HG02763 (cell line): ENCODE measurements at regions not wholly inside any gene's neighbourhood (a gene's known extent, or its start where the extent isn't known, plus 50 kb on each side); places are given as distances from the start of the nearest gene placed in this dataset.
"Not testable (repeated sequence)": the region's sequence is repeated elsewhere in the genome, so short reads cannot be mapped to it uniquely, and the experiment has no call there.

ENCODE experiments used
- ATAC-seq: cut with Tn5 transposase; IDR thresholded peaks from one replicate; pipeline ENCODE4 v1.9.1; 2021; ENCODE audit warnings: mild to moderate bottlenecking, moderate library complexity; ENCODE audit not compliant: unreplicated experiment

DNA sequence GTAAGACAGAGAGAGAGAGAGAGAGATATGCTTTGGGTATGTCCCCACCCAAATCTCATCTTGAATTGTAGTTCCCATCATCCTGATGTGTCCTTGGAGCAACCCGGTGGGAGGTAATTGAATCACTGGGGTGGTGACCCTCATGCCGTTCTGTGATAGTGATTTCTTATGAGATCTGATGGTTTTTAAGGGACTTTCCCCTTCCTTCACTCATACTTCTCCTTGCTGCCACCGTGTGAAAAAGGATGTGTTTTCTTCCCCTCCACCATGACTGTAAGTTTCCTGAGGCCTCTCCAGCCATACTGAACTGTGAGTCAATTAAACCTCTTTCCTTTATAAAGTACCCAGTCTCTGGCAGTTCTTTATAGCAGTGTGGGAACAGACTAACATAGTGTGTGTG, 60.3 kb downstream of the EOMES start:
- no peak for ATAC-seq

DNA sequence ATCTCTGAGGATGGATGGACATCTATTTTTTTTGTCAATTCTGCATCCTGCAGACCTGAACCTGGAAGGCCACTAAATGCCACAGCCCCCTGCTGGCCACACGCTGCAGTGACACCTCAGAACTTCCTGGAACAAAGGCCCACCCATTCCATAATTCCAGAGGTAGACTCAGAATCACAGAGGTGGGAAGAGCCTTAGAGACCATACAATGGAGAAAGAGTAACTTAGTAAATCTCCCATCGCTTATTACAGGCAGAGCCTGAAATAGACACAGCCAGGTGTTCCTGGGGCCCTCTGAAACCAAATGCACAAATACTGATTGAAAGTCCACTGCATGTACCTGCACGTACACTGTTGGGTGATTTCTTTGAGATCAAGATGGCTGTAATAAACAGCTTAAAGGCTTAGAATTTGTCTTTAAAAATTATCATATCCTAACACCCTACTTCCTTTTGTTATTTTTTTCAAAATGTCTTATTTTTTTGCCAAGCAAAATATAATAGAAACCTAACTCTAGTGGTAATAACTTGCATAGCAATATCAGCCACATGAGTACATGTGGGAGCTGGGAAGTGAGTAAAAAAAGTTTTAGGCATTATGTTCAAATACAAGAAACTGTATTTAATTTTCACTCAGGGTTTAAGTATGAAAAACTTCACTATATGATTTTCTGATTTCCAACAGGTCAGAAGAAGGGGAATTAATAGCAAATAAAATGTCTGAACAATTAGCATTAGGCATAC, 62.7 kb downstream of the EOMES start:
- ATAC-seq: peak; percentile 71

DNA sequence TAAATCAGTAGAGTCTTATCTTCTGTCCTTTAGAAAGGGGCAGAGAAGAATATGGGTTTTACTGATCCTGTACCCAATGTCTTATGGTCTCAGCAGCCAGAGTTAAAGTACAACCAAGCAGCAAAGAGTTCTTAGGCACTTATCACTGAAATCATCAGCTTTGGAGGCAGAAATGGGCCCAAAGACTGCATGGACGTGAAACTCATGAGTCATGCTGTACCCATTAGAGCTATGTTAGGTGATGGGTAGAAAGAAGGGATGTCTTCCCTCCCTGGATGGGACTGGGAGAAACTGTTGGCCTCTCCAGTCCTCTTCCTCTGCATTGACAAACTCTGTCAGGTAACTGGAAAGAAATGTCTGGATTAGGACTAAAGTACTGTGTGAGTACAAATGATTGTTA, 63.4 kb downstream of the EOMES start:
- no peak for ATAC-seq

DNA sequence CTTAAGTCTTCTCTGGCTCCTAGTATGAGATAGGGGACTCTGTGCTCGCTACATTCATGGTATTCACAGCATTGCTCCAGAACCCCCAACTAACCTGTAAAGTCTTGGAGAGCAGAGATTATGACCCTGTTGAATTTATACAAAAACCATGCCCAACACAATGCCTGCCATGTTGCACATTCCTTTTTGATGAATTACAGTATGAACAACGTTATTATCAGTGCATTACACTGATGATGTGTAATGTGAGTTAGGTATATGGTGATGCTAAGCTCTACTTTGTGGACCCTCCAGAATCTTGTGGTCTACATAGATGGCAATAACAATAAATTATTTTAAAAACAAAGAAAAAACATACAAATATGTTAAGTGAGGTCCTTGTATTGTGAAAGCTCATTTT, 64.3 kb downstream of the EOMES start:
- no peak for ATAC-seq

DNA sequence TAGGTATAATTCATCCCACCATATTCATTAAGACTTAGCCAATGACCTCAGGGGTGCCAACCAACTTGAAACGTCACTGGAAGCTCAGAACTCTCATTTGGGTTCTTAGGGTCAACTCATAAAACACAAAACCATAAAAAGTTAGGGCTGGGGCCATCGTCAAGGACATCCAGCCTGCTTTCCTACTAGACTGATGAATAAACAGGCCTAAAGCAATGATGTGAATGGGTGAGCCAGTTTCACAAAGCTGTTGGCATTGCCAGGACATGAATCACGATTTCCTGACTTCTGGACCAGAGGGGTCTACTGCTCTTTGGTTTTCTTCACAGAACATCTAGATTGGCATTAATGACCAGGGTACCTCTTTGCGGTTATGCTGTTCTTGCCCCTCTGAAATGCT, 64.7 kb downstream of the EOMES start:
- no peak for ATAC-seq

DNA sequence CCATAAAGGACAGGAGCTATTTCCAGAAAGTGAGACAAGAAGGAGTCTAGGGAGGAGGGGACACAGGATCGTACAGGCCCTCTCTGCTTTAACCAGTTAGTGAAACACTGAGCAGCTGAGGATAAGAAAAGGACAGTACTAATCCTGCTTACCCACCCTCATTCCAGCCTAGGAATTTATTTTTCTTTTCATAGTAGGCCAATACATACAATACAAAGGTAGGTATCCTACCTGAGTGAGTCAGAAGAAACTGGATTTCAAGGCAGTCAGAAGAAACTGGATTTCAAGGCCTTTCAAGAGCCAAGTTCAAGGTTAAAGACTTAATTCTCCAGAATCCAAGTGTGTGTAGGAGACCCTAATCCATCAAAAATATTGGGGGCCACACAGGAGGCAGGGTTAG, 65.3 kb downstream of the EOMES start:
- ATAC-seq: no peak

DNA sequence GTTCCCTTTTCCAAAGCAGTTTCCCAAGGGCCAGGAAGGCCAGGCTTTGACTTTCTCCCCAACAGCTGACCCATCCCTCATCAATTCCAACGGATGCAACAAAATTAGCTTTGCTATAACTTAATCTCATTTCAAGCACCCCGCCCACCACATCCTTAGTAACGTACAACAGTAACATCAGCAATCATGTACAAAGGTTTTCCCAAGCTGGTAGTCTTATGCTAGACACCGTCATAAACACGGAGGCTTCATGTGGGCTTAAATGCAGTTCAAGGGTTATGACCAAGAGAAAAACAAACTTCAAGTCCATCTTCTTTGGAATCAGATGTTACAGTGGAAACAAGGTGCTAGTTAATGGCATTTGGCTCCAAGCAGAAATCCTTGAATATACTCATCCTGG, 66.6 kb downstream of the EOMES start:
- ATAC-seq: no peak

DNA sequence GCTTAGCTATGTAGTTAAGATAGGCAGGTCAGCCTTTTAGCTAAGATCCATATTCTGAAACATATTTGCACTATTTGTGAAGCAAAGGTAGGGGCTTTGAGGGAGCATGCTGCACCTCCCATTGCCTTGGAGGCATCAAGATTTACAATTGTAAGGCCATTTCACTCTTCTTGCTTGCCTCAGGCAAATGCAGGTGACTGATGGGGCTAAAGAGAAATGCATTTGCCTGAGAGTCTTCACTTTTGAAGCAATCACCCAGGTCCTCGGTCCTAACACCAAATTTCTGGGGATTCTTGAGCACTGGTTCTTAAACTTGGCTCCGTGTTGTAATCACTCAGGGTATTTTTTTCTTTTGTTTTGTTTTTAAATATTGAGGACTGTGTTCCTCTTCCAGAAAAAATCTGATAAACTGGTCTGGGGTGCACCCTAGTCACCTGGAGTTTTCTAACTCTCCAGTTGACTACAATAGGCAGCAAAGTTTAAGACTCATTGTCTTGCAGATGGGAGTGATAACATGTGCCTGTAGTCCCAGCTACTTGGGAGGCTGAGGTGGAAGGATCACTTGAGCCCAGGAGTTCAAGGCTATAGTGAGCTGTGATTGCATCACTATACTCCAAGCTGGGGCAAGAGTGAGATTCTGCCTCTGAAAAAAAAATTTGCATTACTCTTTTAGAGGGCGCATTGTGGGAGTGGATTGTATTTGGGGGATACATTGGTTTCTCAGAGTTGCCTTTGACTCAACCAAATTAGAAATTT, 68.1 kb downstream of the EOMES start:
- no peak for ATAC-seq

DNA sequence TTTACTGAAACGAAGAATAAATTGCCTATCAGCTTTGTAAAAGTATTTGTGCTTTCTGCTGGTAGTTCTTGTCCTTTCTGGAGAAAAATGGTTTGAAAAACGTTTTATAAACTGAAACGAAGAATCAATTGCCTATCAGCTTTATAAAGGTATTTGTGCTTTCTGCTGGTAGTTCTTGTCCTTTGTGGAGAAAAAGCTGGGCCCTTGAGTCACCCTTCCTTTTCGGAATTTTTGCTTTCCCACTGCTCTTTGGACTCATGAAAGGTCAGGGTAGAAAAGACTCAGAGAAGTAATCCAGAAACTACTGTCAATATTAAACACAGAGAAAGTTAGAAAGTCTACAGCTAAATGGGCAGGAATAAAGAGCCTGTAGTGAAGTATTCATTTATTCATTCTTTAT, 72.8 kb downstream of the EOMES start:
- no peak for ATAC-seq

DNA sequence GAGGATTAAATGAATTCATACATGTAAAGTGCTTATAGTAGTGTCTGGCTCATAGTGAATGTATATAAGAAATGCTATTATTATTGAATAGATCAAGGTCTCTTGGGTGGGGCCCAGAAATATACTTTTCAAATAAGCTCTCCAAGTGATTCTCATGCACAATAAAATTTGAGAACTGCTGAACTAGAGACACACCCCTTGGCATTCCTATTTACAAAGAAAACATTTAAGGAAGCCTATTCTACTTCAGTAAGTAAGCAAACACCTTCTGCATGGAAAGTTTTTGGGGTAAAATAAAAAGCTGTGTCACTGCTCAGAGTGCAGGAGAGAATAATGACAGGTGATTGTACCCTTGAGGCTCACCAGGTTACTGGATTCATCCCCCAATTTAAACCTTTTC, 75.2 kb downstream of the EOMES start:
- ATAC-seq: no peak

DNA sequence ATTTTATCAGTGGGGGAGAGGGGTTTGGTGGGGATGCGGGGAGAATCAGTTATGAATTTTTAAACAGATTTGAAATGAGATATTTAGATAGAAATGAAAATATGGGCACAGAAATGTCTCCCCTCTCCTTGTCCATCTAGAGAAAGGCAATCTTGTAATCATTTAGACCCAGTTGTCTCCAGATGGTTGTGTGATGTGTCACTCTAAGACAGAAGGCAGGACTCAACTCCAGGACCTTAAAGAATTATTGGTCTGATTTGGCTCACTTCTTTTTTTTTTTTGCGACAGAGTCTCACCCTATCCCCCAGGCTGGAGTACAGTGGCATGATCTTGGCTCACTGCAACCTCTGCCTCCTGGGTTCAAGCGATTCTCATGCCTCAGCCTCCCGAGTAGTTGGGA, 77.2 kb downstream of the EOMES start:
- ATAC-seq: no peak

DNA sequence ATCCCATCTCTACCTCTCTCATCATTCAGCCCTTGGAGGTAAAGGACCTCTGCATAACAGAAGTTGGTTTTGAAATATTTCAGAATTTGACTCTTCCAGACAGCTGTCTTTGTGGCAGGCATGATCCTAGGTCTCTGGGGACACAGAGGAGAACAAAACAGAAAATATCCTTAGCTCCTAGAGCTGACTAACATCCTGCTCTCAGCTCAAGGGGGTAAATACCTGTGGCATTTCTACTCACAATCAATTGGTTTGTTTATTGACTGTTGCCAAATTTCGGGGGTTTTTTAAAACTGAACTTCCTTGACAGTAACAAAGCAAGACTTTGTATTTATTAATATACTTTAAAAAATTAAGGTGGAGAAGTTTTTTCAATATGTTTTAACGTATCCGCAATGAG, 78.8 kb downstream of the EOMES start:
- no peak for ATAC-seq

DNA sequence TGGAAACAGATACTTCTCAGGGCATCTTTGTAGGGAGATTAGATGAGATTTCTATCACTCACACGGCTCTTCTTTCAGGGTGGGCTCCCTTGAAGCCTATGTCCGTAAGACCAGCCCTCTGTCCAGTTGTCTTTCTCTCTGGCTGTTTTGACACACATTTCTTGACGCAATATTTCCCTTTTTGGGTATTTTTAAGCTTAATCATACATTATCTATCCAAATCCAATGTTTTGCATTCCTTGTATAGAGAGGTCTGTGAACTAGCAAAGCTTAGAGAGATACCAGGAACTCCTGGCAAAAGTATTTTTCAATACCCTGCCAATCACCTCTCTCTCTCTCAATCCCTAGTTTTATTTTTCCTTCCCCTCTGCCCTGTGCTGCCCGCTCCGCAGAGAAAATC, 79.3 kb downstream of the EOMES start:
- no peak for ATAC-seq

DNA sequence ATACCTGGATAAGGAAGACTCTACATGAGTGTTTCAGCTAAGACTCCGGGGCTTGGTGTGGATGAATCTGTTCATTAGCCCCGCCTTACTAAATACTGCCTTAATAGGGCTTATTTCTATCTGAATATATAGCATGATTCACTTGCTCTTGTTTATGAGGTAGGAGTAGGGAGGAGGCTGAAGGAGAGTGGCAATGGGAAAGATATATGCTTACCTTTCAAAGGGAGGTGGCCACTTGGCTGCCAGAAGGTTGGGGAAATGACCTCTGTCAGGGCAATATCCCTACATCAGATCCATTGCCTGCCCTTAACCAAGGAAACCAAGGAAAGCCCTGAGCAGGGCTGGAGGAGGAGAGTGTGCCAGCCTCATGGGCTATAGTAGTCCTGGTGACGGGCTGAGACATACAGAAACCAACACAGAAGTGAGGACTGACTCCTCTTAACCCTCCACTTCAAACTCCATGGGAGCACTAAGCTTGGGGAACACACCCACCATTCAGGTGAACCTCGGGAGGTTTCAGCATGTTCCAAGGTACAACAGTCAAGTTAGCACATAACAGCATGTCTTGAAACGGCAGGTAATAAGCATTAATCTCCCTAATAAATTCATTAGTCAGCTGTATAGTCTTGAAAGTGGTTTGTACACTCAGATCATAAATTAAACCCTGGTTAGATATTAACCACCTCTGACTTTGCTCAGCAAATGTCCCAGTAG, 80.1 kb downstream of the EOMES start:
- no peak for ATAC-seq

DNA sequence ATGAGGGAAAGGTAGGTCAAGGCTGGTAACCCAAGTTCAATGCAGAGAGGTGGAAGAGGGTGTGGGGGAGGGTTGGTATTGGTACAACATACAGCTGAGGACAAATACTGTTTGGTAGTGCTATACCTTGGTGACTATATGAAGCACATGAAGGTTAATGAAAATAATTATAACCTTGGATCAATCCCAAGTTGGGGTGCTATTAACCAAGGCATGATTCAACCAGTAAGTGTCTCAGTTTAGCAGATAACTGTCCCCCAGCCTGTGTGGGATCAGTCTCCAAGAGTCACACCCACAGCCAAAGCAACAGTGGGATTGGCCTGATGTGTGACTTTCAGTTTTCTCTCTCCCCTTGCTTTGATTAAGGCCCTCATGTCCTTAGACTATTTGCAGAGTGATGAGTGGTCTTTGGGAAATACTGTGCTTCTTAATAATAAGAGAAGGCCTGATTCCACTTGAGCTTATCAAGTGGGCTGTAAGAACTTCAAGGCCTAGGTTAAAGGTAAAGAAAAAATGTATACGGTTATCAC, 80.8 kb downstream of the EOMES start:
- no peak for ATAC-seq

DNA sequence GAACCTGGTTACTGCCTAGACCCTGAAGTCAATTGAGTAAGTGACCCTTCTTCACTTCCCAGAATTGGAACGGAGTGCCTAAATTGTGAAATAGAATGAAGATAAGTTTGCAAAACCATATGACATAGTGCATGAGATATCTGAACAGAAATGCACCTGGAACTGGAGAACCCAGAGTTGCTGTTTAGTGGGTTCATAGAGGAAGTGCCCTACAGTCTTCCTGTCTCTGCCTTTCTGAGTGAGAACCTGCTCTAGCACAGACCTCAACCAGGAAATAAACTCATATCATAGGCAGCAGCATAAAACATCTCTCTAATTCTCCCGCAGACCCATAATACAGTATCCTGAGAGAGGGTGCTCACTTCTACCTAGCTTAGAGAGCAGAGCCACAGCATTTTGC, 82.9 kb downstream of the EOMES start:
- no peak for ATAC-seq

DNA sequence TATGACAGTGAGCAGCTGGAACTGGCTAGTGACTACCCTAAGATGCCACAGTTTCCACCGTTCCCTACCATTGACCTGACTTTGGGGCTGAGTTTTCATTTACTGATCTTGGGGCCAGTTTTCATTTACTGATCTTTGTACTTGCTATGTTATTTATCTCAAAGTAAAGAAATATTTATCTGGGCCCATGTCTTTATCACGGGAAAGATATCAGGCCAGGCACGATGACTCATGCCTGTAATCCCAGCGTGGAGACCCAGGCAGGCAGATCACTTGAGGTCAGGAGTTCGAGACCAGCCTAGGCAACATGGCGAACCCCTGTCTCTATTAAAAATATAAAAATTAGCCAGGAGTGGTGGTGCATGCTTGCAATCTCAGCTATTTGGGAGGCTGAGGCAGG, 83.5 kb downstream of the EOMES start:
- ATAC-seq: no peak

DNA sequence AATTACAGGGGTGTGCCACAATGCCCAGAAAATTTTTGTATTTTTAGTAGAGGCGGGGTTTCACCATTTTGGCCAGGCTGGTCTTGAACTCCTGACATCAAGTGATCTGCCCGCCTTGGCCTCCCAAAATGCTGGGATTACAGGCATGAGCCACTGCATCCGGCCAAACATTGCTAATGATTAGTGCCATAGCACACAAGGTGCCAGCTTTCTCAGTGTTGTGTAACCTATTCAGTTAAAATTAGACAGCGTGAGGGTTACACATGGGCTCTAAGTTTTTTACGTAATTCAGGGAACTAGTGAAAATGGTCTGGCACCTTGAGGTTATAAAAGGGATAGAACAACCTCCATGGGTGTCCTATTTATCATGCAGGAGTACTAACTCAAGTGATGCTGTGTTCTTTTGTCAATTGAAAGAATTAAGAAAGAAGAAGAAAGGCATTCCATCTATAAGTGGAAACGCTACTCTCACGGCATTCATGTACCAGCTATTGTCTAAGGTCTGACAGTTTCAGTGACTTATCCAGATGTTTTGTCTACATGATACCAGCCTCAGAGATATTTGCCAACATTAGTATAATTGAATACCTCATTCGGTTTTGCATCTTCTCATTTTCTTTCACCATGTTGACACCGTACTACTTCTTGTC, 84.7 kb downstream of the EOMES start:
- no peak for ATAC-seq

DNA sequence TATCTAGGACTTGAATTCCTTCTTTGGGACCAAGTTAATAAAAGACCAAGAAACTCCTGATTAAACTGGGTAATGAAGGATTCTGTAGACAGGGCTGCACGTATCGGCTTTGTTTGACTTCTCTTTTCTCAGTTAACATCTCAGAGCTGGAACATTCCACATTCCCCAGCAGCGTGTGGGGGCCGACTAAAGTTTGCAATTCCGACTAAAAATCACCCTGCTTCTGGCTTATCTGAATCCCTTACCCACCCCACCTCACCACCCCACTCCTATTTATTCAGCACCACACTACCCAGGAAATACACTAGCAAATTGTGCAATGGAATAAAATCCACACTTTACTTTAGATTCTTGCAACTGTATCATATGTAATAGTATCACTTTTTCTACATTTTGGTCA, 87.1 kb downstream of the EOMES start:
- ATAC-seq: not testable (repeated sequence)

DNA sequence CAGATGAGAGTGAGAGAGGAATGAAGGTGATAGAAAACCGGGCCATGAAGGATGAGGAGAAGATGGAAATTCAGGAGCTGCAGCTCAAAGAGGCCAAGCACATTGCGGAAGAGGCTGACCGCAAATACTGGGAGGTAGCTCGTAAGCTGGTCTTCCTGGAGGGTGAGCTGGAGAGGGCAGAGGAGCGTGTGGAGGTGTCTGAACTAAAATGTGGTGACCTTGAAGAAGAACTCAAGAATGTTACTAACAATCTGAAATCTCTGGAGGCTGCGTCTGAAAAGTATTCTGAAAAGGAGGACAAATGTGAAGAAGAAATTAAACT, 88.9 kb downstream of the EOMES start:
- ATAC-seq: peak; percentile 21

DNA sequence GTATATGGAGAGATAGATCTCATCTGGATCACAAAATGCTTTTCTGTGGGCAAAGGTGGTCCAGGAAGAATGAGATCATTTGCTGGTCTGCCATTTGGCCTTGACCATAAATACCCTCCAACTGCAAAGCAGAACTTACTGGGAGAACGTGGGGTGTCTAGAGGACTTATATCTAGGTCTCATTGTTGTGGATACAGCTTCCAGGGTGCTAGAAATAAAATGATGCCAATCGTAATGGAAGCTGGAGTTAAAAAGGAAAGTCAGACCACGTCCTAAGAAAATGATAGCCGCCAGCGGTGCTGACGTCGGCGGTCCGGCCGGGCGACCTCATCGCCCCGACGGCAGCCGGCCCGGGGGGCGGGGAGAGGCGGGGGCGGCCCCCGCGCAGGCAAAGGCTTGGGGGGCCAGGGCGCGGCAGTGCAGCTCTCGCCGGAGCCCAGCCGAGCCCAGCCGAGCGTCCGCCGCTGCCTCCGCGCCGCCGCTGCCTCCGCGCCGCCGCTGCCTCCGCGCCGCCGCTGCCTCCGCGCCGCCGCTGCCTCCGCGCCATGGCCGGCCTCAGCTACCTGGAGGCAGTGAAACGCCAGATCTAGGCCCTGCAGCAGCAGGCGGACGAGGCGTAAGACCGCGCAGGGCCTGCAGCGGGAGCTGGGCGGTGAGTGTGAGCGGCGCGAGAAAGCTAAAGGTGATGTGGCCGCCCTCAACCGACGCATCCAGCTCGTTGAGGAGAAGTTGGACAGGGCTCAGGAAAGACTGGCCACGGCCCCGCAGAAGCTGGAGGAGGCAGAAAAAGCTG, 89.5 kb downstream of the EOMES start:
- peak; percentile 93 for ATAC-seq
